GM12878 (cell line): ENCODE measurements at regions not wholly inside any gene's neighbourhood (a gene's known extent, or its start where the extent isn't known, plus 50 kb on each side); places are given as distances from the start of the nearest gene placed in this dataset.

Experiments
- ATAC-seq: fragments of 200-7000 bp; cut with Tn5 transposase; 3 replicates; pipeline ENCODE4 v1.9.1; 2020; ENCODE audit warnings: mild to moderate bottlenecking, moderate library complexity
- BruUV-seq: library from RNA; stranded (reverse); fragments of 400-500 nt; replicated peaks from 2 replicates; lab custom pipeline; 2021; lab: Mats Ljungman, UMichigan
- CTCF ChIA-PET: fragments of 300-600 bp; sonication (Branson Sonifier 250); formaldehyde crosslinking; extraction: SDS; loops from one replicate; lab custom pipeline; 2021; ENCODE audit warnings: inconsistent platforms; lab: Yijun Ruan, JAX
- POLR2A ChIA-PET: fragments of 350-600 bp; formaldehyde crosslinking; extraction: SDS; loops from one replicate; lab custom pipeline; 2021; ENCODE audit warnings: inconsistent platforms; lab: Charles Lee
- RAD21 ChIA-PET: fragments of 300-600 bp; sonication (Branson Sonifier 250); formaldehyde crosslinking; loops from one replicate; lab custom pipeline; 2023; ENCODE audit warnings: antibody characterized with exemption; ENCODE audit not compliant: unreplicated experiment; lab: Charles Lee
- SMC1A ChIA-PET: fragments of 300-600 bp; sonication (Branson Sonifier 250); formaldehyde crosslinking; loops from one replicate; lab custom pipeline; 2023; ENCODE audit not compliant: unreplicated experiment, uncharacterized antibody; lab: Charles Lee
- DNase-seq: peaks from one replicate; pipeline ENCODE4 v3.0.0-alpha.2; 2011; ENCODE audit warnings: low read depth, low spot score
- FAIRE-seq: peaks from 3 replicates; lab custom pipeline; 2011; peaks lifted over from hg19 to GRCh38; lab: Jason Lieb, UNC
- H2AFZ ChIP-seq: 2 replicates; pipeline ENCODE4 v1.6.0; 2011; ENCODE audit warnings: low read depth, low read length, control low read depth; ENCODE audit not compliant: control insufficient read depth
- H3K27ac ChIP-seq: 2 replicates; pipeline ENCODE4 v1.5.1; 2011; ENCODE audit warnings: control low read depth; ENCODE audit not compliant: control insufficient read depth, insufficient read depth
- H3K27me3 ChIP-seq, 2 experiments: replicated peaks in 1 of 2; 2 replicates each; pipeline versions ENCODE4 v1.6.0 to v1.6.1; 2011; ENCODE audit warnings: low read length in 1 of 2; ENCODE audit not compliant: control insufficient read depth in 2 of 2, insufficient read depth in 2 of 2
- H3K36me3 ChIP-seq, 2 experiments: 2 replicates each; pipeline ENCODE4 v1.5.1; 2011; ENCODE audit warnings: low read length in 1 of 2; ENCODE audit not compliant: control insufficient read depth in 2 of 2, insufficient read depth in 2 of 2
- H3K4me1 ChIP-seq: 2 replicates; pipeline ENCODE4 v1.6.1; 2011; ENCODE audit warnings: mild to moderate bottlenecking, low read length, moderate library complexity, mixed read lengths; ENCODE audit not compliant: control insufficient read depth, insufficient read depth
- H3K4me2 ChIP-seq: 2 replicates; pipeline ENCODE4 v1.6.0; 2011; ENCODE audit warnings: control low read depth; ENCODE audit not compliant: control insufficient read depth, insufficient read depth
- H3K4me3 ChIP-seq: fragments of 200-600 bp; sonication (generic); 2 replicates; pipeline ENCODE4 v1.5.1; 2016
- H3K79me2 ChIP-seq: 2 replicates; pipeline ENCODE4 v1.6.0; 2011; ENCODE audit warnings: low read length; ENCODE audit not compliant: control insufficient read depth, insufficient read depth
- H3K9ac ChIP-seq: 2 replicates; pipeline ENCODE4 v1.8.0; 2011; ENCODE audit warnings: low read length, control low read depth, mixed read lengths; ENCODE audit not compliant: control insufficient read depth, insufficient read depth
- H3K9me3 ChIP-seq: replicated peaks from 3 replicates; pipeline ENCODE4 v1.5.1; 2011; ENCODE audit warnings: mild to moderate bottlenecking, low read length; ENCODE audit not compliant: control insufficient read depth, insufficient read depth
- H4K20me1 ChIP-seq: 2 replicates; pipeline ENCODE4 v1.6.0; 2011; ENCODE audit not compliant: control insufficient read depth, insufficient read depth
- CHD1 ChIP-seq: IDR thresholded peaks from 2 replicates; pipeline ENCODE4 v1.6.1; 2012; ENCODE audit warnings: low read depth, low read length, improper control_type of control experiment
- FOS ChIP-seq: IDR thresholded peaks from 3 replicates; pipeline ENCODE4 v1.6.1; 2011; ENCODE audit warnings: borderline replicate concordance; ENCODE audit not compliant: insufficient read length; ENCODE audit errors: extremely low read depth
- MYC ChIP-seq: IDR thresholded peaks from 2 replicates; pipeline ENCODE4 v1.6.1; 2011; ENCODE audit warnings: mild to moderate bottlenecking, low read length, moderate library complexity, inconsistent platforms; ENCODE audit not compliant: insufficient read depth, insufficient replicate concordance, insufficient read length, severe bottlenecking
- RCOR1 ChIP-seq: conservative IDR thresholded peaks from 2 replicates; pipeline ENCODE4 v1.6.1; 2012; ENCODE audit warnings: low read depth, low read length, improper control_type of control experiment
- RFX5 ChIP-seq: IDR thresholded peaks from 2 replicates; pipeline ENCODE4 v1.6.1; 2011; ENCODE audit warnings: low read depth, low read length, improper control_type of control experiment
- SREBF2 ChIP-seq: IDR thresholded peaks from 2 replicates; pipeline ENCODE4 v1.6.1; 2012; ENCODE audit warnings: mild to moderate bottlenecking, low read length
- WGBS: methylation state at CpG from one replicate; pipeline ENCODE4 v1.1.6; 2016; ENCODE audit warnings: low lambda C conversion rate; ENCODE audit not compliant: insufficient replicate concordance, insufficient coverage; ENCODE audit errors: missing lambda C conversion rate; 5-methylcytosine and 5-hydroxymethylcytosine counted together
- in situ Hi-C: fragments of 300-500 bp; cut with MboI; formaldehyde crosslinking; loops from 9 replicates; pipeline ENCODE4 v1.14.3; 2018; ENCODE audit warnings: mixed read lengths
- intact Hi-C: fragments of 100-400 bp; cut with micrococcal nuclease; formaldehyde crosslinking; loops from one replicate; pipeline ENCODE4 v1.14.2; 2022; ENCODE audit not compliant: unreplicated experiment

DNA sequence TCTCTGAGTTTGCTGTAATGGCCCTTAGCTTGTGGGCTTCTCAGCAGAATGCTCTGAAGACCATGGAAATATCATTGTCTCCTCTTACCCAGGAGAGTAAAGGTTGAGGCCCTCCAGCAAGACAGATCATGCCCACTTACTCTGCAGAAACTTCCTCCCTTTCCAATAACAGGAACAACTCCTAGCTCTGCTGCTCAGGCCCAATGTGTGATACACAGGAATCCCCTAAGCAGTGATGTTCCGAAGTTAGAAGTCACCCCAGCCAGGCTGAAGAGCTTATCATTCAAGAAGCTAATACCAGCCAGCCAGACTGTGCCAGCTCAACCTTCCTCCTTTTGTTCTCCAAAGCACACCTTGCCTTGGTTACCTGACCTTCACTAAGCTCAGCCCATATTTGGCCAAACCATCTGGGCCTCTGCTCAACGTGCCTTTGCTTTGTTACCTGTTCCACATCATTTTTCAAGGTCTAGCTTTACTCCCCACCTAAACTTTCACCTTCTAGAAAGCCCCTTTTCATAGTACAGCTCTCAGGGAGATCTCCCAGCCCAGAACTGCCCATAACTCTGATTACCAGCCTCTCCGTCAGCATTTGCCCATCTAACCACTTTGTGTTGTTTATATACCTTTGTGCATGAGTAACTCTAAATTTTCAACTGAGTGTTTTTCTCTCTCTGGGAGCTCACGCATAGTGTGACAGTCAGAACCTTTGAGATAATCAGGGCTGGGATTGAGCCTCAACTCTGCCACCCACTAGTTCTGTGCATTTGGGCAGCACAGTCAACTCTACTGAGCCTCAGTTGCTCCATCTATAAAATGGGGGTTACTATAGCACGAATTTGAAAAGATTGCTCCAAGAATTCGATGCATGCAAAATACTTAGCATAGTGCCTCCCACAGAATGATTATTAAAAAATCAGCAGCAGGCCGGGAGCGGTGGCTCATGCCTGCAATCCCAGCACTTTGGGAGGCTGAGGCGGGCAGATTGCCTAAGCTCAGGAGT, 107.6 kb upstream of the CPEB4 start:
- Histone ChIP-seq H3K36me3 (no peaks in the 10 kb centered on the region), H3K4me2 (no peak overlapping the region), H2AFZ (no peak overlapping the region), H3K4me3 (no peak overlapping the region), H3K79me2 (no peaks in the 10 kb centered on the region), H3K4me1 (peaks cover 21% of the 10 kb centered on the region), H3K27me3 (no peaks in the 10 kb centered on the region), H3K27ac (no peak overlapping the region), H4K20me1 (no peaks in the 10 kb centered on the region), H3K9ac (no peak overlapping the region), H3K9me3 (no peaks in the 10 kb centered on the region)
- DNase-seq (no peak), FAIRE-seq (no peak), ATAC-seq (no peak)
- in situ Hi-C loops (no loop called here), intact Hi-C loops (loop anchor here (10.0 kb wide), 1 partner anchor 96 kb away; no protein-coding TSS in a partner anchor)
- CTCF ChIA-PET, result interaction anchor here (0.6 to 1.1 kb wide), 4 partner anchors 8 to 1921 kb away, joined by 3 read pairs; no protein-coding TSS in a partner anchor
- RAD21 ChIA-PET, result interaction anchor here (0.9 to 1.8 kb wide), 7 partner anchors 8 to 151 kb away, joined by 3 to 5 read pairs (median 4); no protein-coding TSS in a partner anchor
- TF ChIP-seq FOS, result no peak
- no peak for TF ChIP-seq RFX5
- no peak for TF ChIP-seq SREBF2
- no peak for TF ChIP-seq CHD1
- TF ChIP-seq MYC, result no peak
- no peak for TF ChIP-seq RCOR1
- POLR2A ChIA-PET, result interaction anchor here (0.5 to 1.5 kb wide), 3 partner anchors 14 to 40 kb away, joined by 3 to 6 read pairs (median 3); no protein-coding TSS in a partner anchor
- BruUV-seq, result no TSS peak
- 84% methylated on average over 9 of the region's 9 CpGs for whole genome bisulfite sequencing
- SMC1A ChIA-PET, result interaction anchor here (0.6 to 2.5 kb wide), 13 partner anchors 10 to 192 kb away, joined by 3 to 14 read pairs (median 3); no protein-coding TSS in a partner anchor
